Iris pigment epithelial cell (primary cell): ENCODE measurements at regions not wholly inside any gene's neighbourhood (a gene's known extent, or its start where the extent isn't known, plus 50 kb on each side); places are given as distances from the start of the nearest gene placed in this dataset.
"Not testable (repeated sequence)": the region's sequence is repeated elsewhere in the genome, so short reads cannot be mapped to it uniquely, and the experiment has no call there.

Source experiments
- DNase-seq: peaks from one replicate; pipeline ENCODE4 v3.0.0-alpha.2; 2011; ENCODE audit warnings: low read depth

DNA sequence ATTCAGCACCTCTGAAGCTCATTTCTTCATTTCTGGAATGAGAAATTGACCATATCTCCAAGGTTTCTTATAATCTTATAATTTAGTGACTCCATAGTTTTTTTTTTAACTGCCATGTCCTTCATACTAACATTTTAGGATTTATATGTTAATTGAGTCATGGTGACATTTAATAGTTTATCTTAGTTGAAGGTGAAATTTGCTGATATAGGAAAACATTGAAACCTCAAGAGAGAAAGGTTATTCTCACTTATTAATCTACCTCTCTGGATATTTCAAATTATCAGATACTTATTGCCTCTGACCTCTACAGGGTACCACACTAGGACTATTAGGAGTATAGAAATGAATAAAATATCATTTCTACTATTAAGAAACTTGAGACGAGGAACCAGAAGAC, 499.0 kb downstream of the NUP35 start:
- DNase-seq = no peak

DNA sequence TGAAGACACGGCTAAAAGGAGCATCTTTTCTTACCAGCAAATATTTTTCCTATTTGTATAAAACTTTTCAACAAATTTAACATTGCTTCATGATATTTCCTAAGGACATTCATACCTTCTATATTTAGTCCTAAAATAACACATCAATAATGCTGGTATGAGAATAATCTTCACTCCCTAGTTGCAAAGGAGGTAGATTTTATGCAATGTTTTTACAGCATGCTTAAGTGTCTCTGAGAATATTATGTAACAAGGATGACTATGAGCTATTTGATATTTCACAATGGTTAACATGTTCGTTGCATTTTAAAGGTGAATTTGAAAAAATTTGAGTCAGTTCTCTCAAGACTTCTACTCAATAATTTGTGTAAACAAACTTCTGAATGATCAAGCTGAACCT, 506.7 kb downstream of the NUP35 start:
- no peak for DNase-seq

DNA sequence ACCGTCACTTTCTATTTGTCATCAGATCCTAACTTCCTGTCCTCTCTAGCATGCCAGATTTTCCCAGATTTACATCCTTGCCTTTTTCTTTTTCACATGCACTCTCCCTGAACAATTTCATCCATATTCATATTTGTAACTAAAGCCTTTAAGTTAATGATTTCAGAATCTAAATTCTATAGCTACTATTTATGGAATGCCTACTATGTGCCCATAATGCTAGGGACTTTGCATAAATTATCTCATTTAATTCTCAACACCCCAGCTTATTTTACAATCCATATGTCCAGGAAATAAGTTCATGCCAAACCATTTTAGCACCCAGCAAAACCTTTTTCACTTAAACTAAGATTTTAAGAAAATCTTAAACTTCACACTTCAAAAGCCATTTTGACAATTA, 531.9 kb downstream of the NUP35 start:
- no peak for DNase-seq

- DNase-seq = no peak
These were observed 541.2 kb downstream of the NUP35 start for GRCh38 chr2:183665425-183665824.

- DNase-seq = peak; percentile 3
These were observed 541.8 kb downstream of the NUP35 start for GRCh38 chr2:183666031-183666430.

DNA sequence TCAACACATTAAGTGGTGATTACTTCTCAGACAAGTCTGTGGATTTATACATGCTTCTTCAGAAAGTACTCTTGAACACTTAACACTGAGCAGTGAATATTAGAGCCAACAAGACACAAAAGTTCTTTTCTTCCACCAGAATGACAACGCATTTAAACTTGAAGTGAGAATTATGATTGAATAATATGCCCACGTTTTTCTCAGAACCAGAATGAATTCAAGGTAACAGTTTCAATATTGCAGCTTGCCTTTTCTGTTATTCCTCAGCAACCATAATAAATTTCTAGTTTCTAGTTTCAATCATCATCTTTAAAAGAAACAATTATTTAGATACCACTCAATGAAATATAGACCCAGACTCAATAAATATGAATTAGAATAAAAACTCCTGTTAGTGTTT, 547.0 kb downstream of the NUP35 start:
- DNase-seq = no peak

- DNase-seq = no peak
These were observed 554.7 kb downstream of the NUP35 start for GRCh38 chr2:183678908-183679307.

GRCh38 chr2:183680573-183680972, 556.3 kb downstream of the NUP35 start:
- DNase-seq = no peak

- no peak for DNase-seq
These were observed 560.4 kb downstream of the NUP35 start for GRCh38 chr2:183684686-183685085.

- no peak for DNase-seq
These were observed 571.8 kb downstream of the NUP35 start for GRCh38 chr2:183696028-183696427.

DNA sequence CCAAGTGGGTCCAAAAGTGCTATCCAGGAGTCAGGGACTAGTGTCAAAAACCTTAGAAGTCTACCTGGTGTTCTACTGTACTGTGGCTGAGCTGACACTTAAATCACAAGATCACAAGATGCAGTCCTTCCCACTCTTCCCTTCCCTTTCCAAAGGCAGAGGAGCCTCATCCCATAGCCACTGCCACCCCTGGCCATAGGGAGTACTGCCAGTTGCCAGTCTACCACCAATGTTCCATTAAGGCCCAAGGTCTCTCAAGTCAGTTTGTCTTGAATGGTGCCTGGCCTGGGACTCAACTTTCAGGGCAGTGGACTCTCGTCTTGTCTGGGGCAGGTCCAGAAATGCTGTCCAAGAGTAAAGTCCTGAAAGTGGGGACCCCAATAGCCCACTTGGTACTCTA, 585.6 kb downstream of the NUP35 start:
- DNase-seq = no peak

DNA sequence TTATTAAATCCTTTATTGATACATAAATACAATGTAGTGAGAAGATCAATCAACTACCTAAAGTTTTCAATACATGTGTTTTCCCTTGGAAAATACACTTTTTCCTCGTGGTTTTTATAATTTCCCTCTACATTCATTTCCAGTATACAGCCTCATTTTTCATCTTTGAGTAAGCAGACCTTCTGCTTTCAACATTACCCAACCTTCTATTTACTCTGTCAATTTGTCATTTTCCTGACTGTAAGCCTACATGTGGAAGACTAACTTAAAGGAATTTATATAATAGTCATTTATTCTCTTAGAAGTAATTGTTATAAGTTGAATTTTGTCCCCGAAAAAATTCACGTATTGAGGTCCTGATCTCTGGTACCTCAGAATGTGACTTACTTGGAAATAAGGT, 594.0 kb downstream of the NUP35 start:
- DNase-seq = no peak

DNA sequence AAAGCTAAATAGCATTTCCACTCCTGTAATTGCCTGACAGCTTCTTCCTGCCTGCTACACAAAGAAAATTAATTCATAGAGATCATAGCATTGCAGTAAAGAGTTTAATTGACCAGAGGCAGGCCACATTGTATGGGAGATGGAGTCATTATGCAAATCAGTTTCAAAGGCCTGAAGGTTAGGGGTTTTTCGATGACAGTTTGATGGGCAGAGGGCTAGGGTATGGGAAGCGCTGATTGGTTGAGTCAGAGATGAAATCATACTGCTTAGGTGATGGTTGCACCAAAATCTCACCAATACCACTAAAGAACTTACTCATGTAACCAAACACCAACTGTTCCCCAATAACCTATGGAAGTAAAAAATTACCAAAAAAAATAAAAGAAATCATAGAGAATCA, 599.0 kb downstream of the NUP35 start:
- DNase-seq = no peak

GRCh38 chr2:183729380-183729779, 605.1 kb downstream of the NUP35 start:
- DNase-seq = no peak

DNA sequence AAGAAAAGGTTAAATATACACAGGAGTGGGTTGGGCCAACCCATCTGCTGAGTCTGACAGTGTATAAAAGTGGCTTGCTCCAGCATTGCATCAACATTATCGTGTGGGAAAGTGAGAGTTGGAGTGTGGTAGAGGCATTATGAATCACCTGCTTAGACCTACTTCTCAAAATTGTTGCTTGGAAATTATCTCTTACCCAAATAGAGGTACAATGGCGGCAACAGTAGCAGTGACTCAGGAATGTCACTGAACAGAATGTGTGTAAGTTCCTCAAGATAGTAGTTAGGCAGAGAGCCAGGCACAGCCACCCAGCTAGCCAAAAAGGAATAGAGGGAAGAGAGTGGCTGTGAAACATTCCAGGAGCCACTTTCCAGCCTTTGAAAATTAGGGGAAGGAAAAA, 616.0 kb downstream of the NUP35 start:
- no peak for DNase-seq

GRCh38 chr2:183752571-183752970, 628.3 kb downstream of the NUP35 start:
- DNase-seq = no peak

DNA sequence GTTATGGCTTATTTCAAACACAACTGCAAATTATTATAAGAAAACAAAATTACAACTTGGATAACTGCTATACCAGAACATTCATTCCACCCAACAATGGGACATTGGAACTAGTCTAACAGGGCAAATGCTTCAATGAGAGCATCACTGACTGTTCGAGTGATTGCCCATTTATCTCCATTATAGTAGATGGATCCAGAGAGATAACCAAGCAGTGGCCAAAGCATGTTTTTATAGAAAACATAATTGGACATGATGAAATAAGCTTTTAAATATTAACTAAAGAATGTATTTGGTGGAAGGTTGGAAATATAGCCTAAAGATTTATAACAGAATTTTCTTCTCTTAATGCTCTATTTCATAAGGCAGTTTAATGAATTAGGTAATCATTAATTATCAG, 634.8 kb downstream of the NUP35 start:
- DNase-seq = no peak

DNA sequence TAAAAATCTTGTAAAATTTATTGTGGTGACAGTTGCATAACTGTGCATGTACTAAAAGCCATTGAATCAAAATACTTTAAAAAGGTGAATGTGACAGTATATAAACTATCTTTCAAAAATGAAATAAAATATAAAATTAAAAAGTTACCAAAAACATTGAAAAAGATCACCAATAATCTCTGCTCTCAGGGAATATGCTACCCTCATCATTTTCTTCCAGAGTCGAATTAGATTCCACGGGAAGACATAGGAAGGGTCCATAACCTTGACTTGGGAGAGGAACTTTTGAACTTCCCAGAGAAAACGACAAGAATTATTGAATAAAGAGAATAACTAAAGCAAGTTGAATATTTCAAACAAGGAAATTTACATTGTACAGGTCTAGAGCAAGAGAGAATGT, 649.5 kb downstream of the NUP35 start:
- DNase-seq = no peak

DNA sequence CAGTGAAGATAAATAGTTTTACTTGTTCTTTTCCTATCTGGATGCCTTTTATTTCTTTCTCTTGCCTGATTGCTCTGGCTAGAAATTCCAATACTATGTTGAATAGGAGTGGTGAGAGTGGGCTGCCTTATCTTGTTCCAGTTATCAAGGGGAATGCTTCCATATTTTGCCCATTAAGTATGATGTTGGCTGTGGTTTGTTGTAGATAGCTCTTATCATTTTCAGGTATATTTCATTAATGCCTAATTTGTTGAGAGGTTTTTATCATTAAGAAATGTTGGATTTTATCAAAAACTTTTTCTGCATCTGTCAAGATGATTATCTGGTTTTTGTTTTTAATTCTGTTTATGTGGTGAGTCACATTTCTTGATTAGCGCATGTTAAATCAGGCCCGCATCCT, 655.8 kb downstream of the NUP35 start:
- no peak for DNase-seq

GRCh38 chr2:183782436-183782835, 658.2 kb downstream of the NUP35 start:
- DNase-seq = no peak

DNA sequence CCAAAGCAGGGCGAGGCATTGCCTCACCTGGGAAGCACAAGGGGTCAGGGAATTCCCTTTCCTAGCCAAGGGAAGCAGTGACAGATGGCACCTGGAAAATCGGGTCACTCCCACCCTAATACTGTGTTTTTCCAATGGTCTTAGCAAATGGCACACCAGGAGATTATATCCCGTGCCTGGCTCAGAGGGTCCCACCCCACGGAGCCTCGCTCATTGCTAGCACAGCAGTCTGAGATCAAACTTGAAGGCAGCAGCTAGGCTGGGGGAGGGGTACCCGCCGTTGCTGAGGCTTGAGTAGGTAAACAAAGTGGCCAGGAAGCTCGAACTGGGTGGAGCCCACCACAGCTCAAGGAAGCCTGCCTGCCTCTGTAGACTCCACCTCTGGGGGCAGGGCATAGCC, 664.6 kb downstream of the NUP35 start:
- DNase-seq = not testable (repeated sequence)

- not testable (repeated sequence) for DNase-seq
These were observed 668.1 kb downstream of the NUP35 start for GRCh38 chr2:183792165-183792924.

GRCh38 chr2:183798535-183798934, 674.3 kb downstream of the NUP35 start:
- no peak for DNase-seq

DNA sequence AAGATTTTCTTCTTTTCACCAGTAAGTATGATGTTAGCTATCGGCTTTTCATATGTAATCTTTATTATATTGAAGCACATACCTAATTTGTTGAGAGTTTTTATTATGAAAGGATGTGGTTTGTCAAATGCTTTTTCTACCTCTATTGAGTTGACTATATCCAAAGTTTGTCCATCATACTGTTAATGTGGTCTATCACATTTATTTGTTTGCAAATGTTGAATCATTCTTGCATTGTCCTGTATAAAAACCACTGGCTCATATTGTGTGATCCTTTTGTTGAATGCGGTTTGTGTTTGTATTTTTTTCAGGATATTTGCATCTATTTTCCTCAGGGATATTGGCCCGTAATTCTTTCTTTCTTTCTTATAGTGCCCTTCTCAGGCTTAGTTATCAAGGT, 675.5 kb downstream of the NUP35 start:
- DNase-seq = no peak

DNA sequence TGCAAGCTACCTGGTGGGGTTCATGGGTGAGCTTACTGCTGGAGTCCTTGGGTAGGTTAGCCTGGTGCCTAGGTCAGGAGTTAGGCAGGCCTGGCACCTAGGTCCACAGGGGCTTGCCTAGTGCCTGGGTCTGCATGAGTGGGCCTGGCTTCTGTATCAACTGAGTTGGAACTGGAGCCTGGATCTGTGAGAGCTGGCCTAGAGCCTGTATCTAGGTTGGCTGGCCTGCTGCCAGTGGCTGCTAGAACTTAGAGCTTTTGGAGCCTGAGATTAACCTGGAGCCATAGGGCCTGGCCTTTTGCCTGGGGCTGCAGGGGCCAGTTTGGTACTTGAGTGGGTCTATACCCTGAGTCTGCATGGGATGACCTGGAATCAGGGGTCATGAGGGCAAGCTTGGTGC, 679.4 kb downstream of the NUP35 start:
- no peak for DNase-seq
